ENCODE measurements at regions not wholly inside any gene's neighbourhood (a gene's known extent, or its start where the extent isn't known, plus 50 kb on each side); places are given as distances from the start of the nearest gene placed in this dataset.
A peak's percentile ranks its signal among the peaks of the same experiment; 100 is the strongest.

DNA sequence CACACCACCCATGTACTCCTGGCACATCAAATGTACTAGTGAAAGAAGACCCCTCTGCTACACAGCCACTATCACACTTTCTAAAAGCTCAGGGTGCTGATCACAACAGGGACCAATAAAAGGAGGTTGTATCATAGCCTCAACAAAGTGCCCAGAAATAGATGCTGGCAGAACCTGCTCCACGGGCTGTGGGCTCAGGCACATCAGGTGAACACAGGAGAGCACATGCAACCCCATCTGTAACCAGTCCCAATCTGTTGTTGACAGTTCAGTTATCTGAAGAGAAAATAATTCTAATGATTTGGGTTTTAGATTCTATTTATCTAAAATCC lies 282.6 kb upstream of the HSFY2 start:
- H3K4me3 ChIP-seq (ENCODE audit: low read length), result no peak overlapping the region
- no peak for DNase-seq (ENCODE audit: low read depth)
- TF ChIP-seq, protein P1, sequence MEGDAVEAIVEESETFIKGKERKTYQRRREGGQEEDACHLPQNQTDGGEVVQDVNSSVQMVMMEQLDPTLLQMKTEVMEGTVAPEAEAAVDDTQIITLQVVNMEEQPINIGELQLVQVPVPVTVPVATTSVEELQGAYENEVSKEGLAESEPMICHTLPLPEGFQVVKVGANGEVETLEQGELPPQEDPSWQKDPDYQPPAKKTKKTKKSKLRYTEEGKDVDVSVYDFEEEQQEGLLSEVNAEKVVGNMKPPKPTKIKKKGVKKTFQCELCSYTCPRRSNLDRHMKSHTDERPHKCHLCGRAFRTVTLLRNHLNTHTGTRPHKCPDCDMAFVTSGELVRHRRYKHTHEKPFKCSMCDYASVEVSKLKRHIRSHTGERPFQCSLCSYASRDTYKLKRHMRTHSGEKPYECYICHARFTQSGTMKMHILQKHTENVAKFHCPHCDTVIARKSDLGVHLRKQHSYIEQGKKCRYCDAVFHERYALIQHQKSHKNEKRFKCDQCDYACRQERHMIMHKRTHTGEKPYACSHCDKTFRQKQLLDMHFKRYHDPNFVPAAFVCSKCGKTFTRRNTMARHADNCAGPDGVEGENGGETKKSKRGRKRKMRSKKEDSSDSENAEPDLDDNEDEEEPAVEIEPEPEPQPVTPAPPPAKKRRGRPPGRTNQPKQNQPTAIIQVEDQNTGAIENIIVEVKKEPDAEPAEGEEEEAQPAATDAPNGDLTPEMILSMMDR (conservative IDR thresholded peaks at IDR 0.05; ENCODE audit: low read length), result no peak

GRCh38 chrY:19055232-19056137 lies 281.9 kb upstream of the HSFY2 start:
- no peak for DNase-seq (ENCODE audit: low read depth)
- no peak overlapping the region for H3K4me3 ChIP-seq (ENCODE audit: low read length)
- TF ChIP-seq, protein P1 (conservative IDR thresholded peaks at IDR 0.05; ENCODE audit: low read length), result no peak

- no peak for DNase-seq (ENCODE audit: low read depth)
- no peak overlapping the region for H3K4me3 ChIP-seq (ENCODE audit: low read length)
- TF ChIP-seq, protein P1 (conservative IDR thresholded peaks at IDR 0.05; ENCODE audit: low read length), result no peak
Measured at GRCh38 chrY:19053806-19054205, 280.3 kb upstream of the HSFY2 start.

DNA sequence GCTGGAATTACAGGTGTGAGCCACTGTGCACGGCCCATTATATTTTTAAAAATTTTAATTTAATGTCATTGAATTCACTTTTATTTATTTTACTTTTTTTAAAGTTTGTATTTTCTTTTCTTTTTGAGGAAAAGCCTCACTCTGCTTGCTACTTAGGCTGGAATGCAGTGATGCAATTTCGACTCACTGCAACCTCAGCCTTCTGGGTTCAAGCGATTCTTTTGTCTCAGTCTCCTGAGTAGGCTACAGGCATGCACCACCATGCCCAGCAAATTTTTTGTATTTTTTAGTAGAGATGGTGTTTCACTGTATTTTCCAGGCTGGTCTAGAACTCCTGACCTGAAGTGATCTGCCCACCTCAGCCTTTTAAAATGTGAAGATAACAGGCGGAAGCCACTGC lies 277.5 kb upstream of the HSFY2 start:
- TF ChIP-seq, protein P1 (conservative IDR thresholded peaks at IDR 0.05; ENCODE audit: low read length), result no peak
- DNase-seq (ENCODE audit: low read depth), result peak; percentile 43
- H3K4me3 ChIP-seq (ENCODE audit: low read length), result no peak overlapping the region

DNA sequence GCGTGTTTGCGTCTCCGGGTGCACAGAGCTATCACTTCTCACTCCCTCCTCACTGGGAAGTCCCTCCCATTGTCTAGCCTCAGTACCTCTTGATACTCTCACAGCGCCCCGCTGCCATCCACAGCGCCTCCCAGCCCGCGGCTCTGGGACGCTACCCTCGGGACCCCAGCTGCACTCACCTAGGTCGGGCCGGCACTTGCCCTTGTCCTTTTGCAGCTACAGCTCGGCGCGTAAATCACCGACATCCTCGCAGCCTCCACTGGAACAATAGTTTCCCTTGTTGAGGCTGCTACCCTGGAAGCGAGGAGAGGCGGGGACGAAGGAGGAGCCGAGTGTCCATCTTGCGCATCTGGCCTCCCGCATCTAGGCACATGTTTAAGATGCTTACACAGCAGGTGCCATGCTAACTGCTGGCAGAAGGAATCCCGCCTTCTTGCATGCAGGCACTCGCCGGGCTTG lies 269.5 kb upstream of the HSFY2 start:
- no peak for DNase-seq (ENCODE audit: low read depth)
- H3K4me3 ChIP-seq (ENCODE audit: low read length), result no peak overlapping the region
- TF ChIP-seq, protein P1 (conservative IDR thresholded peaks at IDR 0.05; ENCODE audit: low read length), result no peak

DNA sequence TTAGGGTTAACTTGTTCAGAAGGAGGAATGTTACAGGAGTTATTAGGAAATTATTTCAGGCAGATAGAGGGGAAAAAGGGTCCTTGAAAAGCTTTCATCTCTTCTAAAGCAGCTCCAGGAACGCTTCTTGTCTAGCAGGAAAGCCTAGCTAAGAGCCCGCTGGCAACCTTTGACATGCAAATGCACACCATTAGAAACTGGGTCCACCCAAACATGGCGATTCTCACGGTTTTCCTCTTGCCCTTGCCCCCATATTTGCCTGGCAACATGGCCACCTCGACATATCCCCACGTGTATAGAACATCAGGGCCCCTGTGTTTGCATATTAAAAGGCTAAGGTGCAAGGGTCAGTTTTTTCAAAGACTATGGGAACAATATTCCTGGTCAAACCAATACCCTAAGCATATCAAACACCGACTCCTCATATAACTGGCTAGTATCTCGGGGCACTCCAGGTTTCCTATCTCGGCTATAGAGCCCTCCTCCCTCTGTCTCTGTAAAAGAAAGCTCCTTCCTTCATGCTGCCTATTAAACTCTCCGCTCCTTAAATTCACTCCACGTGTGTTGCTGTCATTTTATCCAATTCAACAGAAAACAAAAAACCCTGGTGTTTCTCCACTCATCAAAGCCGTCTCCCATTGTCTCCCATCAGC lies 268.9 kb upstream of the HSFY2 start:
- no peak for DNase-seq (ENCODE audit: low read depth)
- no peak overlapping the region for H3K4me3 ChIP-seq (ENCODE audit: low read length)
- TF ChIP-seq, protein P1 (conservative IDR thresholded peaks at IDR 0.05; ENCODE audit: low read length), result no peak

GRCh38 chrY:19026631-19027030 lies 253.1 kb upstream of the HSFY2 start:
- DNase-seq (ENCODE audit: low read depth), result no peak
- TF ChIP-seq, protein P1 (conservative IDR thresholded peaks at IDR 0.05; ENCODE audit: low read length), result no peak
- no peak overlapping the region for H3K4me3 ChIP-seq (ENCODE audit: low read length)

Measured in AG10803 (cell line).